Muscle layer of duodenum (tissue), 2 donors: ENCODE measurements at regions not wholly inside any gene's neighbourhood (a gene's known extent, or its start where the extent isn't known, plus 50 kb on each side); places are given as distances from the start of the nearest gene placed in this dataset.

Experiments
- H3K27ac ChIP-seq: one replicate; pipeline ENCODE4 v1.7.0; 2013; ENCODE audit warnings: mild to moderate bottlenecking, low read length
- H3K27me3 ChIP-seq: one replicate; pipeline ENCODE4 v1.7.0; 2013; ENCODE audit warnings: low read depth, mild to moderate bottlenecking, control low read depth, low read length
- H3K36me3 ChIP-seq, 2 donors: one replicate each; pipeline ENCODE4 v1.7.0; 2013; ENCODE audit warnings: low read length in 2 of 2, control low read depth in 1 of 2, mild to moderate bottlenecking in 1 of 2; ENCODE audit not compliant: insufficient read depth in 2 of 2, control insufficient read depth in 1 of 2
- H3K4me1 ChIP-seq, 2 donors: one replicate each; pipeline ENCODE4 v1.7.0; 2013; ENCODE audit warnings: low read length in 2 of 2, mild to moderate bottlenecking in 2 of 2, control low read depth in 1 of 2, moderate library complexity in 1 of 2; ENCODE audit not compliant: insufficient read depth in 2 of 2, control insufficient read depth in 1 of 2
- H3K4me3 ChIP-seq, 2 donors: one replicate each; pipeline ENCODE4 v1.7.0; 2013; ENCODE audit warnings: low read length in 2 of 2, low read depth in 1 of 2, mild to moderate bottlenecking in 1 of 2
- H3K9me3 ChIP-seq, 2 donors: one replicate each; pipeline ENCODE4 v1.7.0; 2013; ENCODE audit warnings: low read length in 2 of 2, control low read depth in 1 of 2, mild to moderate bottlenecking in 1 of 2; ENCODE audit not compliant: control insufficient read depth in 1 of 2
- donor health status: healthy.

DNA sequence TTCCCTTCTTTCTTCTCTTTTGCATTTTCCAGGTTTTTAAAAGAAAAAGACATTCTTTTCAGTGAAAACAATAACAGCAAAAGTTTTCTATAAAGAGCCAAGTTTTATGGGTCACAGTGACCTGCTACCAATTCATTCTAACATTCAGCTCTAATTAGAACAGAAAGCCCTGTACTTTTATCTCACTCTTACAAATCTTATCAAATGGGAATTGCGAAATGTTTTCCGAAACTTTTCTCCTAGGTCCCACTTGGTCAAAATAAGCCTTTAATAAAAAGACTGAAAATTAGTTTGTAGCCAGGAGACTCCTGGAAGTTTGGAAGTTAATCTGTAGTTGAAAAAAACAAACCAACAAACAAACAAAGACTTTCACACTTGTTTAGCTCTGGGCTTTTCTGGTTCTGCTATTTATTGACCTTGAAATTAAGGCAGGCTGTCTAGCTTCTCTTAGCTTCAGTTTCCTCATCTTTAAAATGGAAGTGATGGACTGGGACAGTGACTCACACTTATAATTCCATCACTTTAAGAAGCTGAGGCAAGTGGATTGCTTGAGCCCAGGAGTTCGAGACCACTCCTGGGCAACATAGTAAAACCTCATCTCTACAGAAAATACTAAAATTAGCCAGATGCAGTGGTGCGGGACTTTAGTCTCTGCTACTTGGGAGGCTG, 613.5 kb upstream of the CDH4 start:
- H3K9me3 ChIP-seq: no peaks in the 10 kb centered on the region
- no peaks in the 10 kb centered on the region for H3K36me3 ChIP-seq
- no peak overlapping the region for H3K27ac ChIP-seq
- no peaks in the 10 kb centered on the region for H3K27me3 ChIP-seq
- no peaks in the 10 kb centered on the region for H3K4me1 ChIP-seq
- H3K4me3 ChIP-seq: no peak overlapping the region

GRCh38 chr20:60641879-60642447, 610.1 kb upstream of the CDH4 start:
- Histone ChIP-seq H3K4me1 (no peaks in the 10 kb centered on the region), H3K36me3 (no peaks in the 10 kb centered on the region), H3K27me3 (no peaks in the 10 kb centered on the region), H3K27ac (no peak overlapping the region), H3K4me3 (no peak overlapping the region), H3K9me3 (peaks cover 0 to 10% of the 10 kb centered on the region in 2 donors)

DNA sequence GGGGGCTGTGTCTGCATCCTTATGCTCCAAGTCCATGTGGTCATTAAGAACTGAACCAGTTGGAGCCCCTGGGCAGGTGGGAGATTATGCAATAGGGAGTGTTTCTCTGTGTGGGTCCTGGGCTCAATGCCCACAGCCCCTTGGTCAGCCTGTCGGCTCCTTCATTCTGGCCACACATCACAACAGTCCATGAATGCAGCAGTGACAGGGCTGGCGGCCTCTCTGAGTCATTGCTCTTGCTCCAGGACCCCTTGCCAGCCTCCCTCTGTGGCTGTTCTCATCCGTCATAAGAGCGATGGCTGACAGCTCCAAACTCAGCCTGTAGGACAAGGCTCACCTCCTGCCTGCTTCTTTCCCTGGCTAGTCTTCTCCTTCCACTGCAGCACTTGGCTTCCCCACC, 609.5 kb upstream of the CDH4 start:
- H3K9me3 ChIP-seq: peaks cover 0 to 14% of the 10 kb centered on the region in 2 donors
- no peak overlapping the region for H3K4me3 ChIP-seq
- no peaks in the 10 kb centered on the region for H3K36me3 ChIP-seq
- no peaks in the 10 kb centered on the region for H3K4me1 ChIP-seq
- no peak overlapping the region for H3K27ac ChIP-seq
- H3K27me3 ChIP-seq: no peaks in the 10 kb centered on the region

GRCh38 chr20:60648556-60648955, 603.5 kb upstream of the CDH4 start:
- H3K27me3 ChIP-seq: no peaks in the 10 kb centered on the region
- H3K9me3 ChIP-seq: peaks cover 2 to 14% of the 10 kb centered on the region in 2 donors
- H3K36me3 ChIP-seq: no peaks in the 10 kb centered on the region
- H3K4me1 ChIP-seq: no peaks in the 10 kb centered on the region
- no peak overlapping the region for H3K4me3 ChIP-seq
- H3K27ac ChIP-seq: no peak overlapping the region

DNA sequence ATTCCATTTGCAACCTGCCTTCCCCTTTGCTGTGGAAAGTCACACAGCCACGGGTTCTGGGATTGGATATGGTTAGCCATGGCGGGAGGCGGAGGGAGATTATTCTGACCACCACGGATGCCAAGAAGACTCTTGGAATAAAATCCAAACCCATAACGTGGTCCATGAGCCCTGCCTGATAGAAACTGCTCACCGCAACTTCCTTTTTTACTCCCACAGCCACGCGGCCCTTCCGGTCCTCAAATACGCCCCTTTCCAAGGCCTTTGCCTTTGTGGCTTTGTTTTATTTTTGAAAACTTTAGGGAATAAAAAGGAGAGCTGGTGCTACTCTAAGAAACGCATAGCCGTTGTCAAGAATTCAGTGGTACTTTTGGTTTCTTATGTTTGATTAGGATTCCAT, 602.5 kb upstream of the CDH4 start:
- H3K4me1 ChIP-seq: no peaks in the 10 kb centered on the region

GRCh38 chr20:60650087-60650486, 602.0 kb upstream of the CDH4 start:
- H3K9me3 ChIP-seq: peaks cover 2 to 14% of the 10 kb centered on the region in 2 donors
- H3K27me3 ChIP-seq: no peaks in the 10 kb centered on the region
- H3K4me3 ChIP-seq: no peak overlapping the region
- H3K27ac ChIP-seq: no peak overlapping the region
- no peaks in the 10 kb centered on the region for H3K4me1 ChIP-seq
- no peaks in the 10 kb centered on the region for H3K36me3 ChIP-seq

More for the DNA sequence above, 602.5 kb upstream of the CDH4 start:
- H3K36me3 ChIP-seq: no peaks in the 10 kb centered on the region
- H3K27ac ChIP-seq: no peak overlapping the region
- H3K4me3 ChIP-seq: no peak overlapping the region
- H3K9me3 ChIP-seq: peaks cover 2 to 14% of the 10 kb centered on the region in 2 donors
- no peaks in the 10 kb centered on the region for H3K27me3 ChIP-seq

- Histone ChIP-seq H3K27me3 (no peaks in the 10 kb centered on the region), H3K27ac (no peak overlapping the region), H3K4me3 (no peak overlapping the region), H3K36me3 (no peaks in the 10 kb centered on the region), H3K4me1 (no peaks in the 10 kb centered on the region), H3K9me3 (peaks cover 4 to 5% of the 10 kb centered on the region in 2 donors)
Measured at GRCh38 chr20:60652046-60652445, 600.0 kb upstream of the CDH4 start.

- no peaks in the 10 kb centered on the region for H3K4me1 ChIP-seq
- no peaks in the 10 kb centered on the region for H3K36me3 ChIP-seq
- no peak overlapping the region for H3K27ac ChIP-seq
- H3K27me3 ChIP-seq: no peaks in the 10 kb centered on the region
- peaks cover 0 to 5% of the 10 kb centered on the region in 2 donors for H3K9me3 ChIP-seq
- no peak overlapping the region for H3K4me3 ChIP-seq
Measured at GRCh38 chr20:60652615-60653014, 599.4 kb upstream of the CDH4 start.

DNA sequence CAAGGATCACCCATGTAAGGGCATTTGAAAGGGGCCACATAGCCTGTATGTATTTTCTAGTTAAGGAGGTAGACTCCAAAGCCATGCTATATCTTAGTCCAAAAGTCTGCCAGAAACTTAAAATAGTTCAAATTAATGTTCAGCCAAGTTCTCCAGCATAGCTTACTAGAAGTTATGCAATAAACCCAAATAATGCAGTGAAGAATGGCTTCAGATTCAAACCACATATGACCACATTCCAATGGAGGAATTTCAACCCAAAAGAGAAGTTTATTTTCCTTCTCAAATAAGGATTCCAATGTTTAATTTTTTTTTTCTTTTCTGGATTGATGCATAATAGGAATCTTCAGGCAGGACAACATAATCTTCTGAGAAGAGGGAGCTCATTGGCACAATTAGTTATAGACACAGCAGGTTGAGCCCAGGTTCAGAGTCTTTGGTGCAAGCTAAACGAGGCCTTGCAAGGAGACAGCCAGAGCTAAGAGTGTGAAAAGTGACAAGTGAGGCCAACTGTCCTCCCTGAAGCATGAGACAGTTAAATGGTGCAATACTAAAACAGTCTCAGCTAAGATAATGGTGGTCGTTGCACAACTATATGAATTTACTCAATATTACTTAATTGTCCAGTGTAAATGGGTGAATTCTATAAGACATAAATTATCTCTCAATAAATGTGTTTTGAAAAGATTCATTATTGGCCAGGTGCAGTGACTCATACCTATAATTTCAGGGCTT, 598.8 kb upstream of the CDH4 start:
- Histone ChIP-seq H3K4me1 (no peaks in the 10 kb centered on the region), H3K9me3 (peaks cover 0 to 5% of the 10 kb centered on the region in 2 donors), H3K27ac (no peak overlapping the region), H3K27me3 (no peaks in the 10 kb centered on the region), H3K36me3 (no peaks in the 10 kb centered on the region), H3K4me3 (no peak overlapping the region)

DNA sequence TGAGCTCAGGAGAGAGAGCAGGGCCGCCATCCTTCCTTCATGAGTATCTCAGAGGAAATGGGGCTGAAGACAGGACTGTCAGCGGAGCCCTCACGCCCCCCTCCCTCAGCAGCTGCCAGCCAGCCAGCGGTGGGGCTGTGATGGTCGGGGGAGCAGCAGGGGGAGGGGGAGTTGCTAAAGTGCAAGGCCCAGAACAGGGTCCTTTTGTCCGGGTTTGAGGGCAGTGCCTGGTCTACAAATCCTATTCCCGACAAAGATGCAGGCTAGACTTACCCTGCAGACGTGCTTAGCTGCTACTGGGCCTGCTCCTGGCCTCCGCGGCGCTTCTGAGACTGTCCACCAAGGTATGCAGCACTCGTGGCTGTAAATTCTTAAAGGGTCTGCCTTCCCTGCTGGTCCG, 593.4 kb upstream of the CDH4 start:
- Histone ChIP-seq H3K27me3 (no peaks in the 10 kb centered on the region), H3K9me3 (peaks cover 0 to 3% of the 10 kb centered on the region in 2 donors), H3K4me3 (no peak overlapping the region), H3K36me3 (no peaks in the 10 kb centered on the region), H3K27ac (no peak overlapping the region), H3K4me1 (no peaks in the 10 kb centered on the region)

- no peak overlapping the region for H3K27ac ChIP-seq
- H3K36me3 ChIP-seq: no peaks in the 10 kb centered on the region
- no peaks in the 10 kb centered on the region for H3K27me3 ChIP-seq
- H3K4me1 ChIP-seq: no peaks in the 10 kb centered on the region
- H3K4me3 ChIP-seq: no peak overlapping the region
- peaks cover 0 to 3% of the 10 kb centered on the region in 2 donors for H3K9me3 ChIP-seq
Measured at GRCh38 chr20:60659240-60659639, 592.8 kb upstream of the CDH4 start.
